ENCODE measurements at regions not wholly inside any gene's neighbourhood (a gene's known extent, or its start where the extent isn't known, plus 50 kb on each side); places are given as distances from the start of the nearest gene placed in this dataset.
"Not testable (repeated sequence)": the region's sequence is repeated elsewhere in the genome, so short reads cannot be mapped to it uniquely, and the experiment has no call there.

DNA sequence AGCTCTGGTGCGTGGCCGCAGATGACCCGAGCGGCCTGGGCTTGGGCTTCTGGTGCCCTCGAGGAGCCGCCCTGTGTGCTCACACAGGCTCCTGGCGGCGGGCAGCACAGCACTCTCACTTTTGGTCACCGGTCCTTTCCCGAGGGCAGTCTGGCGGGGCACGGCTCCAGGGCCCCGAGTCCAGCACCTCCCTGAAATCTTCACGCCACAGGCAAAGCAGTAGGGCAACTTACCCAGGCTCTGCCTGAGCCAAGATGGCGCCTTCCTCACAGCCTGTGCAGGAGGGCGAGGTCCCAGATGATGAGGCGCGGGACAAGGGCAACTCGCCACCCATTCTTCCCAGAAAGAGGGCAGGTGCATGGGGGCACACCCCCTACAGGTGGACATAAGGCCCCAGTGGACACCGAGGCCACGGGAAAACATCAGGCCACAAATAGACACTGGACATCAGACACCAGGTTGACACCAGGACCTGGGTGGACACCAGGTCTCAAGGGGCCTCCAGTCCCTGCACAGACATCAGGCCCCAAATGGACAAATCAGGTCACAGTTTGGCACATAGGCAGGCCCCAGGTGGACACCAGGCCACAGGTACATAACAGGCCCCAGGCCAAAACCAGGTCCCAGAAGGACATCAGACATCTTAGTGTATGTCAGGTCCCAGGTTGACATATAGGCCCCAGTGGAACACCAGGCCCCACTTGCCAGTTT is 57.6 kb upstream of the SEPTIN5 start:
- DNase-seq (ENCODE audit: low read depth): no peak
- H3K4me3 ChIP-seq (ENCODE audit: low read depth, low read length): no peak overlapping the region

DNA sequence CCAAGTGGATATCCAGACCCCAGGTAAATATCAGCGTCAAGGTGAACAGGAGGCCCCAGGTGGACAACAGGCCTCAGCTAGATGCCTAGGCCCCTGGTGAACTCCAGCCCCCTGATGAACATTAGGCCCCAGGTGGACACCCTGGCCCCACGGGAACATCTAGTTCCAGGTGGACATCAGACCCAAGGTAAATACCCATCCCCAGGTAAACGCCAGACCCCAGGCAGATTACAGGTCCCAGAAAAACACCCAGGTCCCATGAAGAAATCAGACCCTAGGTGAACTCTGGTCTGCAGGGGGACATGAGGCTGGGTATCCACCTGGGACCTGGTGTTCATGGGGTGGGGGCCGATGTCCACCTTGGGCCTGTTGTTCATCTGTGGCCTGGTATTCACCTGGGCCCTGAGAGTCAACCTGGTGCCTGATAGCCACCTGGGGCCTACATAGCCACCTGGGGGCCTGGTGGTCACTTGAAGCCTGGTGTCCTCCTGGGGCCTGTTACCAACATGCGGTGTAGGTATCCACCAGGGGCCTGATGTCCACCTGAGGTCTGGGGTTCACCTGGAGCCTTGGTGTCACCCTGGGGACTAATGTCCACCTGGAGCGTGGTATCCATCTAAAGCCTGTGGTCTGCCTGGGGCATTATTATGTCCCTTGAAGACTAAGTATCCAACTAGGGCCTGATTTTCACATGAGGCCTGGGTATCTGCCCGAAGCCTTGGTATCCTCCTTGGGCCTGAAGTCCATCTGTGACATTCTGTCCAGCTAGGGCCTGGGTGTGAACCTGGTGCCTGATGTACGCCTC is 56.8 kb upstream of the SEPTIN5 start:
- no peak for DNase-seq (ENCODE audit: low read depth)

DNA sequence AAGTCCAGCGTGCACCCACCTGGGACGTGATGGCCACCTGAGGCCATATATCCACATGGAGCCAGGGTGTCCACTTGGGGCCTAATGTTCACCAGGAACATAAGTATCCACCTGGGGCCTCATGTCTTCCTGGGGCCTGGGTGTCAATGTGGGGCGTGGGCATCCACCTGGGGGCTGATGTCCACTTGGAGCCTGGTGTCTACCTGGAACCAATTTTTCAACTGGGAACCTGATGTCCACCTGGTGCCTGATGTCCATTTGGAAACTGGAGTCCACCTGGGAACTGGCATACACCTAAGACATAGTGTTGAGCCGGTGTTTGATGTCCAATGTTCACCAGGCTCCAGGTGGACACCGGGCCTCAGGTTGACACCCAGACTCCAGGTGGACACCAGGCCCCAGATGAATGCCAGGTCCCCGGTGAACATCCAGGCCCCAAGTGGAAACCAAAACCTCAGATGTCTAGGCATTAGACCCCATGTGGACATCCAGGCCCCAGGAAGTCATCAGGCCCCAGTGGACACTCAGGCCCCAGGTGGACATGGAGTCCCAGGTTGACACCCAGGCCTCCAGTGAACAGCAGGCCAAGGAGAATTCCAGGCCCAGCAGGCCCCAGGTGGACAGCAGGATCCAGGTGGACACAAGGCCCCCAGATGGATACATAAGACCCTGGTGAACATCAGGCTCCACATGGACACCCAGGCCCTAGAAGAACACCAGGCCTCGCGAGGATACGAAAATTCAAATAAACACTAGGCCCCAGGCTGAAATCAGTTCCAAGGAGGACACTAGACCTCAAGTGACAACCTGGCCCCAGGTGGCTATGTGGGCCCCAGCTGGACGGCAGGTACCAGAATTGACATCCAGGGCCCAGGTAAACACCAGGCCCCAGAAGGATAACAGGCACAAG is 56.0 kb upstream of the SEPTIN5 start:
- no peak overlapping the region for H3K4me3 ChIP-seq (ENCODE audit: low read depth, low read length)
- DNase-seq (ENCODE audit: low read depth): no peak

More for the DNA sequence above, 56.8 kb upstream of the SEPTIN5 start:
- H3K4me3 ChIP-seq (ENCODE audit: low read depth, low read length): no peak overlapping the region

DNA sequence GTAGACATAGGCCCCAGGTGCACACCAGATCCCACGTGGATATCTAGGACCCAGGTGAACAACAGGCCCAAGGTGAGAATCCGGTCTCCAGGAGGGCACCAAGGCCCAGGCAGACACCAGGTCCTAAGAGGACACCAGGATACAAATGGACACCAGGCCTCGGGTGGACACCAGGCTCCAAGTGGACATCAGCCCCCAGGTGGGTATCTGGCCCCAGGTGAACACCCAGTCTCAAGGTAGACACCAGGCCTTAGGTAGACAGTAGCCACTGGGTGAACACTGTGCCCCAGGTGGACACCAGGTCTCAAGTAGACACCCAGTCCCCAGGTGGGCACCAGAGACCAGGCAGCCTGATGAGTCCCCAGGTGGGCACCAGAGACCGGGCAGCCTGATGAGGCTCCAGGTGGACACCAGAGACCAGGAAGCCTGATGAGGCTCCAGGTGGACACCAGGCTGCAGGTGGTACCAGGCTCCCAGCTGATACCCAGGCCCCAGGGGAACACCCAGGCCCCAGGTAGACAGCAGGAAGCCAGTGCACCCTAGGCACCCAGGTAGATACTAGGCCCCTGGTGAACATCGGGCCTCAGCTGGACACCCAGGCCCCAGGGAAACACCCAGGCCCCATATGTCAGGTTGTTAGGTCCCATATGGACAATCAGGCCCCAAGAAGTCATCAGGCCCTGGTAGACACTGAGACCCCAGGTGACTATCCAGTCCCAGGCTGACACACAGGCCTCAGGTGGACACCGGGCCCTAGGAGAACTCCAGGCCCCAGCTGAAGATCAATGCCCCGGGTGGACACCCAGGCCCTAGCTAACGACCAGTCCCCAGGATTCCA is 55.1 kb upstream of the SEPTIN5 start:
- DNase-seq (ENCODE audit: low read depth): no peak

DNA sequence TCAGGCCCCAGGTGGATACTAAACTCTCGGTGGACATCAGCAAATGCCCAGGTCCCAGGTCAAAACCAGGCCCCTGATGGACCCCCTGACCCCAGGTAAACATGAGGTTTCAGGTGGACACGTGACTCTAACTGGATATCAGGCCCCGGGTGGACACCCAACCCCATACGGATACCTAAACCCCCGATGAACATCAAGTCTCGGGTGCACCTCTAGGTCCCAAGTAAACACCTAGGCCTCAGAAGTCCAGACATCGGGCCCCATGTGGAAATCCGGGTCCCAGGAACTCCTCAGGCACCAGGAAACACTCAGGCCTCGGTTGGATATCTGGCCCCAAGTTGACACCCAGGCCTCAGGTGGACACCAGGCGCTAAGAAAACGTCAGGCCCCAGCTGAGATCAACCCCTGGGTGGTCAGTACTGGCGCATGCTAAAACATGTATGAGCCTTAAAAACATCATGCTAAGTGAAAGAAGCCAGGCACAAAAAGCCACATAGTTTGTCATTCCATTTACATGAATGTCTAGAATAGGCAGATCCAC is 54.4 kb upstream of the SEPTIN5 start:
- DNase-seq (ENCODE audit: low read depth): no peak
- H3K4me3 ChIP-seq (ENCODE audit: low read depth, low read length): no peak overlapping the region

More for the DNA sequence above, 55.1 kb upstream of the SEPTIN5 start:
- no peak overlapping the region for H3K4me3 ChIP-seq (ENCODE audit: low read depth, low read length)

DNA sequence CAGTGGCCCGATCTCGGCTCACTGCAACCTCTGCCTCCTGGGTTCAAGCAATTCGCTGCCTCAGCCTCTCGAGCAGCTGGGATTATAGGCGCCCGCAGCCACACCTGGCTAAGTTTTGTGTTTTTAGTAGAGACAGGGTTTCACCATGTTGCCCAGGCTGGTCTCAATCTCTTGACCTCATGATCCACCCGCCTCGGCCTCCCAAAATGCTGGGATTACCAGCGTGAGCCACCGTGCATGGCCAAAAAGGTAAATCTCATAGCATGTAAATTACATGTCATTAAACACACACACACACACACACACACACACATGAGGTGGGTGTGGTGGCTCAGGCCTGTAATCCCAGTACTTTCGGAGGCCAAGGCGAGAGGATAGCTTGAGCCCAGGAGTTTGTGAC is 53.7 kb upstream of the SEPTIN5 start:
- DNase-seq (ENCODE audit: low read depth); H3K4me3 ChIP-seq (ENCODE audit: low read depth, low read length): not testable (repeated sequence)

DNA sequence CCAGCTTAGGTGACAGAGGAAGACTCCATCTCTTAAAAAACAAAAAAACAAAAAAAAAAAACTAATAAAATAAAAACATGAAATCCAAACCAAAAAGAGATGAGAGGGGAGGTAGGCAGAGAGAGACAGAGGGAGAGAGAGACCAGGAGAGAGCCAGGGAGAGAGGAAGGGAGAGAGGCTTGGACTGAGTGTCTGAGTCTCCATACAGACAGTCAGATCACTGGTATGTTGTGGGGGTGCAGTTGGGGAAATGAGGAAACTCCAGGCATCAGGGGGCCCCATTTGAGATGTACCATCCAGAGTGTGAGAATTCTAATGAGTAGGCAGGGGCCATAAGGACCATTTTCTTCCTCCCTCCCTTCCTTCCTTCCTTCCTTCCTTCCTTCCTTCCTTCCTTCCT is 53.1 kb upstream of the SEPTIN5 start:
- no peak overlapping the region for H3K4me3 ChIP-seq (ENCODE audit: low read depth, low read length)
- no peak for DNase-seq (ENCODE audit: low read depth)

DNA sequence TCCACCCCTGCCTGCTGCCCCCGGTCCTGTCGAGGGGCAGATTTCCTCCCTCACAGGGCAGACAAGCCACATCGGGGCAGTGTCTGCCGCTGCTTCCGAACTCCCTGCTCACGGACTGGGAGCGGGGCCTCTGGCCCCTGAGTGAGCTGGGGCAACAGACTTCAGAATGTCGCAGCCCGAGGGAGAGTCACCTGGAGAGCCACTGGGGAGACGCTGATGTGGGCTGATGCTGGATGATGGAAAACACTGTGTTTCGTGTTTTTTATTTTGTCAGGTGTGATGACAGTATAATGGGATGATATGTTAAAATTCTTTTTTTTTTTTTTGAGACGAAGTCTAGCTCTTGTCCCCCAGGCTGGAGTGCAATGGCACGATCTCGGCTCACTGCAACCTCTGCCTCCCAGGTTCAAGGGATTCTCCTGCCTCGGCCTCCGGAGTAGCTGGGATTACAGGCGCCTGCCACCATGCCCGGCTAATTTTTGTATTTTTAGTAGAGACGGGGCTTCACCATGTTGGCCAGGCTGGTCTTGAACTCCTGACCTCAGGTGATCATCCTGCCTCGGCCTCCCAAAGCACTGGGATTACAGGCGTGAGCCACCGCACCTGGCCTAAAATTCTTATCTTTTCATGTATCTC is 52.1 kb upstream of the SEPTIN5 start:
- not testable (repeated sequence) for H3K4me3 ChIP-seq (ENCODE audit: low read depth, low read length); DNase-seq (ENCODE audit: low read depth)

DNA sequence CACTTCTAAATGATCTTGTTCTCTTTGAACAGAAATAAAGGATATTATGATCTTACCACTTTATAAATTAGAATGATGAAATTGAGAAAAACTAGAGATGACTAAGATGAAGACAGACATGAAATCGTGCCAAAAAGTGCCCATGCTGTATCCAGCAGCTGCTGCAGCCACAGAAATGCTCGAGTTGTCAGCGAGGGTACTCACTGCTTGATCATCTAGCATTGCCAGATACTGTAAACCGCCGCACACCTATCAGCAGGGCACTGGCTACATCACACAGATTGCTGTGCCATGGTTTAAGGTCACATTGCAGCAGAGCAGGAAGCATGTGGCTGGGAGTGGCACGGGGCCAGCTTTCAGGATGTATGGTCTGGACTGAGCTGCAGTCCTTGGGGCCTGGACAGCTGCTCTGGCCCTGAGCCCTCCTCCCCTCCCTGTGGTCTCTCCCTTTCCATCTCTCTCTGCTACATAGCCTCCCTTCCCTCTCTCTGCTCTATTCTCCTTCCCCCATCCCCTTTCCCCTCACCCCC is 51.0 kb upstream of the SEPTIN5 start:
- no peak overlapping the region for H3K4me3 ChIP-seq (ENCODE audit: low read depth, low read length)
- DNase-seq (ENCODE audit: low read depth): peak; percentile 86

DNA sequence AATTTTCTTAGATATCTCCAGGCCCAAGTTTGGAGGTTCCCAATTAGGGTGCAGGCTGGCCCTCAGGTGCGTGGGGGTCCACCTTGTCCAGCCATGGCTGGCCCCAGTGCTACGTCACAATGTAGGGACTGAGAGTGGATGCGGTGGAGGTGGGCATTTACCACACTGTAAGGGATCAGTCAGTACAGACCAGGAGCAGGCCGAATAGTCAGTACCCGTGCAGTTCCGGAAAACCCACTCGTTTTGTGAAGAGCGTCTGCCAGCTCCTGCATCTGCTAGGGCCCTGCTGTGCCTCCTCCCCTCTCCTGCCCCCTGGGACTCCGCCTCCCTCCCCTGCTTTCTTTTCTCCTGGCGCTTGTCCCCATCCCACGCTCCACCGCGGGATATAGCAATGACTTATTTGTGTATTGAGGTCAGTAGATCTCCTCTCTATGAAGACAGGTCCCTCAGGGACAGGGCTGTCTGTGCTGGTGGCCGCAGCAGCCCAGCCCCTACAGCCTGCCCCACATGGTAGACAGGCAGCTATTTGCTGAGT is 50.4 kb upstream of the SEPTIN5 start:
- DNase-seq (ENCODE audit: low read depth): peak; percentile 69
- H3K4me3 ChIP-seq (ENCODE audit: low read depth, low read length): no peak overlapping the region

DNA sequence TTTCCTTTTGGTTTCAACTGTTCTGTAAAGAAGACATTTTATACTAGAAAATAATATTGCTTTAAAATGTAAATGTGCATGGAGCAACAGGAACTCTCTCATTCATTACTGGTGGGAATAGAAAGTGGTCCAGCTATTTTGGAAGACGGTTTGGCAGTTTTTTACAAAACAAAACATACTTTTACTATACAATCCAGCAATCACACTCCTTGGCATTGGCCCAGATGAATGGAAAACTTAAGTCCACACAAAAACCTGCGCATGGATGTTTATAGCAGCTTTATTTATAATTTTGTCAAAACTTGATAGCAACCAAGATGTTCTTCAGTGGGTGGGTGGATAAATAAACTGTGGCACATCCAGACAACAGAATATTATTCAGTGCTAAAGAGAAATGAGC is 49.9 kb upstream of the SEPTIN5 start:
- no peak for DNase-seq (ENCODE audit: low read depth)

More for the DNA sequence above, 49.9 kb upstream of the SEPTIN5 start:
- H3K4me3 ChIP-seq (ENCODE audit: low read depth, low read length): no peak overlapping the region

Measured in skeletal muscle cell (primary cell).